ENCODE measurements at regions not wholly inside any gene's neighbourhood (a gene's known extent, or its start where the extent isn't known, plus 50 kb on each side); places are given as distances from the start of the nearest gene placed in this dataset.

DNA sequence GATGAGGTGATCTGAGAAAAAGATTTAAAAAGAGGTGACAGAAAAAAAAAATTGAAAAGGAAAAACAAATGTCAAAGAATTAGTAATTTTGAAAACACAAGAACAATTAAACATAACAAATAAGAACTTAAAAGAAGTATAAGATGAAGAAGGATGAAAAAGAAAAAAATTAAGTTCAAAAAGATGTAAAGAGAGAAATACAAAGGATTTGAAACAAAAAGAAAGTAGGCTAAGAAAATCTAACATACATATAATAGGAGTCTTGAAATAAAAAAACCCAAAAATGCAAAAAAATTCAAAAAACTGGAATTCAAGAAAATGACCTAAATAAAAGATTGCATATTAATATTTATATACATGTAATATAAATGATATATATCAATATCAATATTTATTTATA, 949.2 kb downstream of the MCTP2 start:
- Mint-ChIP-seq H3K36me3 (peaks cover 14% of the 10 kb centered on the region), H3K4me3 (no peak overlapping the region), H3K27ac (no peak overlapping the region), H3K4me1 (no peaks in the 10 kb centered on the region), H3K9me3 (peaks cover 31% of the 10 kb centered on the region), H3K27me3 (ENCODE audit: low read depth) (no peaks in the 10 kb centered on the region)
- 0 out of 2 replicates have a peak, but pooled peaks have one; percentile 28 for TF ChIP-seq HMGA2 (CRISPR knock-in tag; IDR thresholded peaks at IDR 0.05)
- TF ChIP-seq, protein P1, sequence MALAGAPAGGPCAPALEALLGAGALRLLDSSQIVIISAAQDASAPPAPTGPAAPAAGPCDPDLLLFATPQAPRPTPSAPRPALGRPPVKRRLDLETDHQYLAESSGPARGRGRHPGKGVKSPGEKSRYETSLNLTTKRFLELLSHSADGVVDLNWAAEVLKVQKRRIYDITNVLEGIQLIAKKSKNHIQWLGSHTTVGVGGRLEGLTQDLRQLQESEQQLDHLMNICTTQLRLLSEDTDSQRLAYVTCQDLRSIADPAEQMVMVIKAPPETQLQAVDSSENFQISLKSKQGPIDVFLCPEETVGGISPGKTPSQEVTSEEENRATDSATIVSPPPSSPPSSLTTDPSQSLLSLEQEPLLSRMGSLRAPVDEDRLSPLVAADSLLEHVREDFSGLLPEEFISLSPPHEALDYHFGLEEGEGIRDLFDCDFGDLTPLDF (CRISPR knock-in tag; IDR thresholded peaks at IDR 0.05) = no peak
- ChIA-PET POLR2A (no interaction called here), CTCF (no interaction called here)
- no peak for DNase-seq (ENCODE audit: low spot score)
- no peak for ATAC-seq

DNA sequence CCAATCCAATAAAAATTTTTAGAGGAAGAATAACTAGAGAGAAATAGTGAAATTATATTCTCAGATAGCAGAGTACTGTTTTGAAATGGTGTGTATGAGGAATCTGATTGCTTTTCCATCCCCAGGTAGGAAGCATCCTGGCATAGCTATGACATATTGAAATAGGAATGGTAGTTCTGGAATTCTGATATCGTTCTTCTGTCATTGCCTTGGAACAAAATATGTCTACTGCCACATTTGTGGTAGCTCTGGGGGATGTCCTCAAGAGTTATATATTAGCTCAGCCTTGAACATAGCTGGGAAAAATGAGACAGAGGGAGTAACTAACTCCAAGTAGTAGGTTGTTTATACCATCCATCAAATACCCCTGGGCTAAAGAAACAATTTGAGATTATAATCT, 950.7 kb downstream of the MCTP2 start:
- Mint-ChIP-seq H3K9me3 (peaks cover 34% of the 10 kb centered on the region), H3K4me1 (no peaks in the 10 kb centered on the region), H3K27ac (no peak overlapping the region), H3K36me3 (peaks cover 14% of the 10 kb centered on the region), H3K27me3 (ENCODE audit: low read depth) (no peaks in the 10 kb centered on the region), H3K4me3 (no peak overlapping the region)
- CTCF ChIA-PET = no interaction called here
- POLR2A ChIA-PET = no interaction called here
- ATAC-seq (no peak), DNase-seq (ENCODE audit: low spot score) (no peak)
- TF ChIP-seq, protein P2, sequence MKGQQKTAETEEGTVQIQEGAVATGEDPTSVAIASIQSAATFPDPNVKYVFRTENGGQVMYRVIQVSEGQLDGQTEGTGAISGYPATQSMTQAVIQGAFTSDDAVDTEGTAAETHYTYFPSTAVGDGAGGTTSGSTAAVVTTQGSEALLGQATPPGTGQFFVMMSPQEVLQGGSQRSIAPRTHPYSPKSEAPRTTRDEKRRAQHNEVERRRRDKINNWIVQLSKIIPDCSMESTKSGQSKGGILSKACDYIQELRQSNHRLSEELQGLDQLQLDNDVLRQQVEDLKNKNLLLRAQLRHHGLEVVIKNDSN (CRISPR knock-in tag; IDR thresholded peaks at IDR 0.05) = no peak
- TF ChIP-seq ZBTB21 (CRISPR knock-in tag; IDR thresholded peaks at IDR 0.05; ENCODE audit: borderline replicate concordance) (no peak), NFE2L1 (CRISPR knock-in tag; IDR thresholded peaks at IDR 0.05) (no peak)

DNA sequence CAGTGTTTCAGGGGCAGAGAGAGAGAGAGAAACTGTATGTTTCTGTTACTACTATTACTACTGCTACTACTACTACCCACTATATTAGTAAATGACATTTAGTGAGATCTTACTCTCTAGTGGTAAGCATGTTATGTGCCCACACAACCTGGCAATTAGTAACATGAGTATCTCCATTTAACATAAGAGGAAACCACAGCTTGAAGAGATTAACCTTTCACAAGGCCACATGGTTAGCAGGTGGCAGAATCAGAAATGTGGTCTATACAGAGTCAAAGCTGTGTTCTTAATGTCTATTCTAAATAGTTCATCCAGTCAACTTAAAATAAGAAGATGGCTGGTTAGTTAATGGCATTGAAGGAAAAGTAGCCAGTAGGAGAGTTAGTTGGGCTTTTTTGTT, 961.6 kb downstream of the MCTP2 start:
- no peak overlapping the region for H3K4me3 Mint-ChIP-seq
- H3K27ac Mint-ChIP-seq = no peak overlapping the region
- peaks cover 15% of the 10 kb centered on the region for H3K36me3 Mint-ChIP-seq
- peaks cover 30% of the 10 kb centered on the region for H3K4me1 Mint-ChIP-seq
- CTCF ChIA-PET = no interaction called here
- POLR2A ChIA-PET = no interaction called here
- TF ChIP-seq ZNF317 (CRISPR knock-in tag; IDR thresholded peaks at IDR 0.05; ENCODE audit: borderline replicate concordance, low read depth) (no peak), MYBL2 (CRISPR knock-in tag; IDR thresholded peaks at IDR 0.05) (no peak), RORB (CRISPR knock-in tag; IDR thresholded peaks at IDR 0.05) (no peak), MXD4 (CRISPR knock-in tag; IDR thresholded peaks at IDR 0.05; ENCODE audit: borderline replicate concordance) (no peak)
- TF ChIP-seq, protein P3, sequence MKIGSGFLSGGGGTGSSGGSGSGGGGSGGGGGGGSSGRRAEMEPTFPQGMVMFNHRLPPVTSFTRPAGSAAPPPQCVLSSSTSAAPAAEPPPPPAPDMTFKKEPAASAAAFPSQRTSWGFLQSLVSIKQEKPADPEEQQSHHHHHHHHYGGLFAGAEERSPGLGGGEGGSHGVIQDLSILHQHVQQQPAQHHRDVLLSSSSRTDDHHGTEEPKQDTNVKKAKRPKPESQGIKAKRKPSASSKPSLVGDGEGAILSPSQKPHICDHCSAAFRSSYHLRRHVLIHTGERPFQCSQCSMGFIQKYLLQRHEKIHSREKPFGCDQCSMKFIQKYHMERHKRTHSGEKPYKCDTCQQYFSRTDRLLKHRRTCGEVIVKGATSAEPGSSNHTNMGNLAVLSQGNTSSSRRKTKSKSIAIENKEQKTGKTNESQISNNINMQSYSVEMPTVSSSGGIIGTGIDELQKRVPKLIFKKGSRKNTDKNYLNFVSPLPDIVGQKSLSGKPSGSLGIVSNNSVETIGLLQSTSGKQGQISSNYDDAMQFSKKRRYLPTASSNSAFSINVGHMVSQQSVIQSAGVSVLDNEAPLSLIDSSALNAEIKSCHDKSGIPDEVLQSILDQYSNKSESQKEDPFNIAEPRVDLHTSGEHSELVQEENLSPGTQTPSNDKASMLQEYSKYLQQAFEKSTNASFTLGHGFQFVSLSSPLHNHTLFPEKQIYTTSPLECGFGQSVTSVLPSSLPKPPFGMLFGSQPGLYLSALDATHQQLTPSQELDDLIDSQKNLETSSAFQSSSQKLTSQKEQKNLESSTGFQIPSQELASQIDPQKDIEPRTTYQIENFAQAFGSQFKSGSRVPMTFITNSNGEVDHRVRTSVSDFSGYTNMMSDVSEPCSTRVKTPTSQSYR (CRISPR knock-in tag; IDR thresholded peaks at IDR 0.05) = no peak
- TF ChIP-seq, protein P4, sequence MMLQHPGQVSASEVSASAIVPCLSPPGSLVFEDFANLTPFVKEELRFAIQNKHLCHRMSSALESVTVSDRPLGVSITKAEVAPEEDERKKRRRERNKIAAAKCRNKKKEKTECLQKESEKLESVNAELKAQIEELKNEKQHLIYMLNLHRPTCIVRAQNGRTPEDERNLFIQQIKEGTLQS (CRISPR knock-in tag; conservative IDR thresholded peaks at IDR 0.05) = no peak
- TF ChIP-seq, protein P5, sequence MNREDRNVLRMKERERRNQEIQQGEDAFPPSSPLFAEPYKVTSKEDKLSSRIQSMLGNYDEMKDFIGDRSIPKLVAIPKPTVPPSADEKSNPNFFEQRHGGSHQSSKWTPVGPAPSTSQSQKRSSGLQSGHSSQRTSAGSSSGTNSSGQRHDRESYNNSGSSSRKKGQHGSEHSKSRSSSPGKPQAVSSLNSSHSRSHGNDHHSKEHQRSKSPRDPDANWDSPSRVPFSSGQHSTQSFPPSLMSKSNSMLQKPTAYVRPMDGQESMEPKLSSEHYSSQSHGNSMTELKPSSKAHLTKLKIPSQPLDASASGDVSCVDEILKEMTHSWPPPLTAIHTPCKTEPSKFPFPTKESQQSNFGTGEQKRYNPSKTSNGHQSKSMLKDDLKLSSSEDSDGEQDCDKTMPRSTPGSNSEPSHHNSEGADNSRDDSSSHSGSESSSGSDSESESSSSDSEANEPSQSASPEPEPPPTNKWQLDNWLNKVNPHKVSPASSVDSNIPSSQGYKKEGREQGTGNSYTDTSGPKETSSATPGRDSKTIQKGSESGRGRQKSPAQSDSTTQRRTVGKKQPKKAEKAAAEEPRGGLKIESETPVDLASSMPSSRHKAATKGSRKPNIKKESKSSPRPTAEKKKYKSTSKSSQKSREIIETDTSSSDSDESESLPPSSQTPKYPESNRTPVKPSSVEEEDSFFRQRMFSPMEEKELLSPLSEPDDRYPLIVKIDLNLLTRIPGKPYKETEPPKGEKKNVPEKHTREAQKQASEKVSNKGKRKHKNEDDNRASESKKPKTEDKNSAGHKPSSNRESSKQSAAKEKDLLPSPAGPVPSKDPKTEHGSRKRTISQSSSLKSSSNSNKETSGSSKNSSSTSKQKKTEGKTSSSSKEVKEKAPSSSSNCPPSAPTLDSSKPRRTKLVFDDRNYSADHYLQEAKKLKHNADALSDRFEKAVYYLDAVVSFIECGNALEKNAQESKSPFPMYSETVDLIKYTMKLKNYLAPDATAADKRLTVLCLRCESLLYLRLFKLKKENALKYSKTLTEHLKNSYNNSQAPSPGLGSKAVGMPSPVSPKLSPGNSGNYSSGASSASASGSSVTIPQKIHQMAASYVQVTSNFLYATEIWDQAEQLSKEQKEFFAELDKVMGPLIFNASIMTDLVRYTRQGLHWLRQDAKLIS (CRISPR knock-in tag; IDR thresholded peaks at IDR 0.05; ENCODE audit: borderline replicate concordance) = no peak
- H3K9me3 Mint-ChIP-seq = peaks cover 18% of the 10 kb centered on the region
- H3K27me3 Mint-ChIP-seq (ENCODE audit: low read depth) = no peaks in the 10 kb centered on the region
- DNase-seq (ENCODE audit: low spot score) = no peak
- ATAC-seq = no peak
